ENCODE measurements at regions not wholly inside any gene's neighbourhood (a gene's known extent, or its start where the extent isn't known, plus 50 kb on each side); places are given as distances from the start of the nearest gene placed in this dataset.

DNA sequence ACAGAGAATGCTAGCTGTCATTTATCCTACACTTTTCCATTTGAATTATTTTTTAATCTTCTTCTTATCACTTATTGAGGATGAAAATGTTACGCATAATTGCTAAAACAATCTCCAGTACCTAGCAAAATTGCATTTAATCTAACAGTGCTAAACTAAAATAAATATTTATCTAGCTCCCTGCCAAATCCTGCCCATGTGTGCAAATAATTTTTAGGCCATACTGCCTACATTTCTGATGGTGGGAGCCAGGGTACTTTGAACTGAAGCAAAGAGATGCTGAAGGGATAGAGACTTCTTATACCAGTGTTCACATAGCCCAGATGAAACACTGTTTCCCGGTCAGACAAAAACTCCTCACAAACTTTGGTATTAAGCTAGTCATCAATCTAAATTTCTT, 1268.7 kb upstream of the PCDH20 start:
- Mint-ChIP-seq H3K27ac (ENCODE audit: unreplicated experiment) (no peak overlapping the region), H3K9me3 (ENCODE audit: low read depth) (no peaks in the 10 kb centered on the region), H3K27me3 (ENCODE audit: low read depth) (no peaks in the 10 kb centered on the region), H3K36me3 (ENCODE audit: low read depth) (no peaks in the 10 kb centered on the region), H3K4me1 (ENCODE audit: low read depth) (no peaks in the 10 kb centered on the region), H3K4me3 (ENCODE audit: unreplicated experiment) (no peak overlapping the region)
- TF ChIP-seq, protein P1, sequence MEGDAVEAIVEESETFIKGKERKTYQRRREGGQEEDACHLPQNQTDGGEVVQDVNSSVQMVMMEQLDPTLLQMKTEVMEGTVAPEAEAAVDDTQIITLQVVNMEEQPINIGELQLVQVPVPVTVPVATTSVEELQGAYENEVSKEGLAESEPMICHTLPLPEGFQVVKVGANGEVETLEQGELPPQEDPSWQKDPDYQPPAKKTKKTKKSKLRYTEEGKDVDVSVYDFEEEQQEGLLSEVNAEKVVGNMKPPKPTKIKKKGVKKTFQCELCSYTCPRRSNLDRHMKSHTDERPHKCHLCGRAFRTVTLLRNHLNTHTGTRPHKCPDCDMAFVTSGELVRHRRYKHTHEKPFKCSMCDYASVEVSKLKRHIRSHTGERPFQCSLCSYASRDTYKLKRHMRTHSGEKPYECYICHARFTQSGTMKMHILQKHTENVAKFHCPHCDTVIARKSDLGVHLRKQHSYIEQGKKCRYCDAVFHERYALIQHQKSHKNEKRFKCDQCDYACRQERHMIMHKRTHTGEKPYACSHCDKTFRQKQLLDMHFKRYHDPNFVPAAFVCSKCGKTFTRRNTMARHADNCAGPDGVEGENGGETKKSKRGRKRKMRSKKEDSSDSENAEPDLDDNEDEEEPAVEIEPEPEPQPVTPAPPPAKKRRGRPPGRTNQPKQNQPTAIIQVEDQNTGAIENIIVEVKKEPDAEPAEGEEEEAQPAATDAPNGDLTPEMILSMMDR (IDR thresholded peaks at IDR 0.05) = no peak
- no peak for DNase-seq (ENCODE audit: low spot score)

DNA sequence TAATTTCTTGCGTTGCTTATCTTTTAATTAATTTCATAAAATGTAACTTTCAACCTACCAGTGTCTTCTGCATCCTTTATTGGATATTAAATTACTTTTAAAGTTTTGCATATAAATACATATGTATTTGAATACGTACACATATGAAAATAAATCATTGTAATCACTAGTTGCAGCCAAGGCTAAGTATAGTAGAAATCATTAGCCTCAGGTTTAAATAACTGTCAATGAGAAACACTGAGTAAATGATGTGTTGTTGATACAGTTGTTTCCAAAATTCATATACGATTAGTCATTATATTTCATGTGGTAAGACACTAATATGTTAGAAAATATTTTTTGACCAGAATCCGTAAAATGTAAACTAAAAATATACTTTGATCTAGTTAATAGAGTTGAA, 1267.1 kb upstream of the PCDH20 start:
- no peaks in the 10 kb centered on the region for H3K4me1 Mint-ChIP-seq (ENCODE audit: low read depth)
- H3K27ac Mint-ChIP-seq (ENCODE audit: unreplicated experiment) = no peak overlapping the region
- TF ChIP-seq, protein P1 (IDR thresholded peaks at IDR 0.05) = no peak
- no peaks in the 10 kb centered on the region for H3K36me3 Mint-ChIP-seq (ENCODE audit: low read depth)
- H3K9me3 Mint-ChIP-seq (ENCODE audit: low read depth) = no peaks in the 10 kb centered on the region
- H3K27me3 Mint-ChIP-seq (ENCODE audit: low read depth) = no peaks in the 10 kb centered on the region
- no peak for DNase-seq (ENCODE audit: low spot score)
- H3K4me3 Mint-ChIP-seq (ENCODE audit: unreplicated experiment) = no peak overlapping the region

DNA sequence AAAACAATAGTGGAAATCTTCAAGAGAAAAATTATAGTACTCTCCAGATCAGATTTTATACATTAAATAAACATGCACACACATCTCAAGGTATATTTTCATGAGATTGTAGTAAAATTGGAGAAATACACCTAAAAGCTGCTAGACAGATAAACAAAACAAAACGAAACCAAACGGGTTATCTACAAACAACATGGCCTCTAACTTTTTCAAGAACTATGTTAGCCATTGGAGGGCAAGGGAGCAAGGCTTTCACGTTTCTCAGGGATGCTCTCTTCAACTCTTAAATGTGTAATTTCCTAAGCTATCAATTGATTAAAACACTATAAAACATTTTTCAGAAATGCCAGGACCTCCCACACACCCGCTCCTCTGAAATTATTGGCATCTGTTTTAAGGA, 1262.4 kb upstream of the PCDH20 start:
- H3K4me1 Mint-ChIP-seq (ENCODE audit: low read depth) = no peaks in the 10 kb centered on the region
- no peaks in the 10 kb centered on the region for H3K27me3 Mint-ChIP-seq (ENCODE audit: low read depth)
- H3K27ac Mint-ChIP-seq (ENCODE audit: unreplicated experiment) = no peak overlapping the region
- TF ChIP-seq, protein P1 (IDR thresholded peaks at IDR 0.05) = no peak
- no peaks in the 10 kb centered on the region for H3K9me3 Mint-ChIP-seq (ENCODE audit: low read depth)
- H3K36me3 Mint-ChIP-seq (ENCODE audit: low read depth) = no peaks in the 10 kb centered on the region
- no peak for DNase-seq (ENCODE audit: low spot score)
- no peak overlapping the region for H3K4me3 Mint-ChIP-seq (ENCODE audit: unreplicated experiment)

DNA sequence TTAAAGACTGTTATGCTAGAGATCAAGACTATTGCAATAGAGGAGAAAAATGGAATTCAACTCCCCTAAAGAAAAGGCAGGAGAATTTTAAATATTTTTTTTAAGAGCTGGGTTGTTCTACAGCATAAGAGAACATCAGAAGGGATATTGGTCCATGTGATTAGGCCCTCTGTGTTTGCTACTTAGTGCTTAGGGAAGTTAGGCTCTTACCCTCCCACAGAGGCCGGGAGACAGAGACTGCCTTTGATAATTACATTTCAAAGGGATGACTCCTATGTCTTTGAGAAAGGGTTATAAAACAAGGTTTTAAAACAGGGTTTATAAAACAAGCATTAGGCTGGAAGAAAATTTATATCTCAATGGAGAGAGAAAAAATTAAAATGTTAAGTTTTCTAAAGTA, 1248.1 kb upstream of the PCDH20 start:
- no peak for DNase-seq (ENCODE audit: low spot score)
- Mint-ChIP-seq H3K27ac (ENCODE audit: unreplicated experiment) (no peak overlapping the region), H3K36me3 (ENCODE audit: low read depth) (no peaks in the 10 kb centered on the region), H3K4me3 (ENCODE audit: unreplicated experiment) (no peak overlapping the region), H3K27me3 (ENCODE audit: low read depth) (no peaks in the 10 kb centered on the region), H3K4me1 (ENCODE audit: low read depth) (peaks cover 4% of the 10 kb centered on the region), H3K9me3 (ENCODE audit: low read depth) (no peaks in the 10 kb centered on the region)
- TF ChIP-seq, protein P1 (IDR thresholded peaks at IDR 0.05) = no peak

DNA sequence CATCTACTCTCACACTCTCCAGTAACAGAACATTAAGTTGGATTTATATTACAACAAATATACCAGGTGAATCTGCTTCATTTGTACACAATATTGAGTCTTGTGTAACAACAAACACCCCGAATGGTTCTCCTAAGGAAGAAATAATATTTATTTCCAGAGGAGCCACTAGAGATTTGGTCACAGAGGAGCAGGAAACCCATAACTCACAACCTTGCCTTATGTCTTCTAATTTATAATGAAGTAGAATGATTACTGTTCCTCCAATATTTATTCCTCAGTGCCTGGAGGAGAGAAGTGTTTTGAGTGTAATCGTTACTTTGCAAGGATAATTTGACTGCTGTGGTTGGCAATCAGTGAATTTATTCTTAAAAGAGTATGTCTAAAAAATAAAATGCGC, 1243.7 kb upstream of the PCDH20 start:
- Mint-ChIP-seq H3K36me3 (ENCODE audit: low read depth) (no peaks in the 10 kb centered on the region), H3K4me1 (ENCODE audit: low read depth) (peaks cover 4% of the 10 kb centered on the region), H3K27me3 (ENCODE audit: low read depth) (no peaks in the 10 kb centered on the region), H3K4me3 (ENCODE audit: unreplicated experiment) (no peak overlapping the region), H3K27ac (ENCODE audit: unreplicated experiment) (no peak overlapping the region), H3K9me3 (ENCODE audit: low read depth) (no peaks in the 10 kb centered on the region)
- DNase-seq (ENCODE audit: low spot score) = no peak
- TF ChIP-seq, protein P1 (IDR thresholded peaks at IDR 0.05) = no peak
